Mesenteric fat pad (tissue), 1 donor: ENCODE measurements at regions not wholly inside any gene's neighbourhood (a gene's known extent, or its start where the extent isn't known, plus 50 kb on each side); places are given as distances from the start of the nearest gene placed in this dataset.
"Not testable (repeated sequence)": the region's sequence is repeated elsewhere in the genome, so short reads cannot be mapped to it uniquely, and the experiment has no call there.

Experiments
- DNase-seq: peaks from one replicate; pipeline ENCODE4 v3.0.0-alpha.2; 2020; ENCODE audit warnings: low spot score
- donor health status: DM: yes; HTN: yes; CAD: no.

- DNase-seq = no peak
Observed at GRCh38 chr21:18715606-18716005, 312.0 kb upstream of the TMPRSS15 start.

DNA sequence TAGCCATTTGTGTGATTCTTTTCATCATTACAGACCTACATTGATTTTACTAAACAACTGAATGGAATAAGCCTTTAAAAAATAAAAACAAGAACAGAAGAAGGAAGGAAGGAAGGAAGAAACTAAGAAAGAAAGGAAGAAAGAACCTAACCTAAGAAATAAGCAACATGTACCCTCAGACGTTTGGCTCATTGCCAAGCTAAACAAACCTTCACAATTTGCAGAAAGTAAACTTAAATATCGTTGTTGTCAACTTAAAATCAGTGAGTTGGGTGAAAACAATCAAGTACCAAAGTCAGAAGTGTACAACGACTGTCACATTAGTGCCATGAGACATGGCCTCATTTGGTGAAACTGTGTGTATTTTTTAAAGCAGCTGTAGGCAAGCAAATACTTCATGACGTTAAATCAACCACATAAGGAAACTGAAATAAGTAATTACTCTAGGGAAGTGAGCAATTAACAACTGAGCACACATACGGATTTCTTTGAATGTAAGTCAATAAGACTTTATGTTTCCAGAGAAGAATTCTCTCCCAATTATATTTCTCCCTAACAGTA, 313.1 kb upstream of the TMPRSS15 start:
- DNase-seq = no peak

- DNase-seq = no peak
Observed at GRCh38 chr21:18722193-18722592, 318.6 kb upstream of the TMPRSS15 start.

DNA sequence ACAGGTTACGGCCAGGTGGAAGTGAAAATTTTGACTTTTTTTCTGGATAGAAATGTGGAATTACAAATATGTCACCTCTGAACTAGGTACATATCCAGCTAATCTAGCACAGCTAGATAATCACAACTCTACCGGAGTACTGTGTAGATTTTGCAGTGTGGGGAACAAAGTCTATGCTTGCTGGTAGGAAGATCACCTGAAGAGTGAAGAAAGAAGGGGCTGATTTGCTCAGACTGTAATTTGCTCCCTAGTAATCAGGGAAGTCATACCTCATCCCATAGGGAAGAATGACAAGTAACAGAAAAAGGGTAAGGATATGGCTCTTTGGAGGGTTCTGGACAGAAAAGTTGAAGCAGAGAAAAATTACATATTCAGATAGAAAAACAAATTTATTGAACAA, 319.6 kb upstream of the TMPRSS15 start:
- no peak for DNase-seq

GRCh38 chr21:18725653-18726052, 322.1 kb upstream of the TMPRSS15 start:
- no peak for DNase-seq

DNA sequence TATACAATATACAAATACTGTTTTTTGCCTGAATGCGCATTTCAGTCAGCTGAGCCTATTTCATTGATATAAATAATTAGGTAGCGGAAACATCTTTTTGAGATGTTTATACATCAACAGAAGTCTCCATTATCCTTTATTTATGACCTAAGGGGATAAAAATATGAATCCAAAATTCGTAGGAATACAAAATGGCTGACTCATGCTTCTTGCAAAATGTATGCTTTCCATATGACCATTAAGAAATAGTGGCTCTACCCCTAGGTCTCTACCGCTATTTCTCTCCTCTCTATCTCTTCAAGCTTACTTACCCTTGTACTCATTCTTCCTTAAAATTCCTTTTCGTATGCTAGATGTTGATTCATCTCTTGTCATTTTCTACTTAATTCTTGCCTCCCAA, 338.4 kb upstream of the TMPRSS15 start:
- no peak for DNase-seq

DNA sequence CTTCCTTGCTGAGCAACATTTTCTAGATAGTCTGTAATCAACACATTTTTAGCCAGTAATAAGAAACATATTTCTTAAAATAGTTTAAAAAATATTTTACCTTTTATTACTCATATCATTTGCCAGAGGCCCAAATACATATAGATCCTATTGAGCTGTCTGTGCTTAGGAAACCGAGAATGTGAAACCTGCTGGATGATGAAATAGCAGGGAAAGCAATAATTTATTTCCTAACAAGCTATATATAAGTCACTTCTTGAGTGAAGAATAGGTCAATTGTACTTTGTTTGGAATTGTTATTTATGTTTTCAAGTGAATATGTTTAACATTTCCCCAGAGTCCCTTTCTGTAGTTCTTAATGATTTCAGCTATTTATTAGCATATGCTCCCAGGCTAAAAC, 339.9 kb upstream of the TMPRSS15 start:
- no peak for DNase-seq

DNA sequence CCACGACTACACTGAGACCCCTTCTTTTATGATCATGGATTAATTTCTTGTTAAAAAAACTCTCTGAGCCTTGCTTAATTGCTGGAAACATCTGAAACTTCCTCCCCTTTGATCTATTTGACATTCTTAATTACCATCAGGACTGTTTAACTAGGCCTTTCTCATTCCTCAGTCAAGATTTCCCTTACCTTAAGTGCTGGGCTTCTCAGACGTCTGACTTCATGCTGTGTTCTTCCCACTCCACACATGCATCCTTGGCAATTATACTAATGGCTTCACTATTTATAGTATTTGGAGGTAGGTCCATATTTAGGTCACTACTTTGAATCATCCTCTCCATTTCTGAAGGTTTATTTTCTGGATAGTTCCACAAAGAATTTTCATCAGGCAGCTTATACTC, 341.3 kb upstream of the TMPRSS15 start:
- DNase-seq = no peak

GRCh38 chr21:18752894-18753293, 349.3 kb upstream of the TMPRSS15 start:
- DNase-seq = not testable (repeated sequence)

GRCh38 chr21:18756272-18756671, 352.7 kb upstream of the TMPRSS15 start:
- not testable (repeated sequence) for DNase-seq

DNA sequence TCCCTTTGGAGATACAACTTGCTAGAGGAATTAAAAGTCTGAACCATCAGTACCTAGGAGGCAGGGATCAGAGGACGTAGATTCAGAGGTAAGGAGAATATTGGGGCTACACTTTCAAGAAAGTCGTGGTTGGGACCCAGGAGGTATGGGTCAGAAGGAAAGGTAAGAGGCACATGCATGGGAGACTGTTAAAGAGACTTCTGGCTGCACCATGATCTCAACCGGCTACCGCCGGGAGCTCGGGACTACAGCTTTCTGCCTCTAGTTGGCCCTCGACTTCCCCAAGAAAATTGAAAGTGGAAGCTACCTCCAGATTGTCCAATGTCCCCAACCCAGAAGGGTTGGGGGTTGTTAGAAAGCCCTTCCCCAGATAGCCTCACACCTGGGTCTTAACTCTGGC, 355.7 kb upstream of the TMPRSS15 start:
- DNase-seq = no peak

DNA sequence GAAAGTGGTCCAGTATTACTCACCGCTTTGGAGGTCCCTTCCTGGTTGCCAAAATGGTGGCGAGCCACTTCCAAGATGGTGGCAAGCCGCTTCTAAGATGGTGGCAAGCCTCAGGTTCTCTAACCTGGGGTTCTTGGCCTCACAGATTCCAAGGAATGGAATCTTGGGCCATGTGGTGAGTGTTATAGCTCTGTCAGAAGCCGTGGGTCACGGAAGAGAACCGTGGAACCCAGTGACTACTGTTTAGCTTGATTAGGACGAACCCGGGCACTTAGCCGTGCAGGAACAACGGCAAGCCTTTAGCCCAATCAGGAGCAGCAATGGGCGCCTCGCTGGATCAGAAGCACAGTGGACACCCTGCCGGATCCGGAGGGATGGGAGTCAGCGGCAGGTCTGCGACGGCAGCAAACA, 356.2 kb upstream of the TMPRSS15 start:
- DNase-seq = no peak

- DNase-seq = no peak
Observed at GRCh38 chr21:18760247-18760646, 356.7 kb upstream of the TMPRSS15 start.

DNA sequence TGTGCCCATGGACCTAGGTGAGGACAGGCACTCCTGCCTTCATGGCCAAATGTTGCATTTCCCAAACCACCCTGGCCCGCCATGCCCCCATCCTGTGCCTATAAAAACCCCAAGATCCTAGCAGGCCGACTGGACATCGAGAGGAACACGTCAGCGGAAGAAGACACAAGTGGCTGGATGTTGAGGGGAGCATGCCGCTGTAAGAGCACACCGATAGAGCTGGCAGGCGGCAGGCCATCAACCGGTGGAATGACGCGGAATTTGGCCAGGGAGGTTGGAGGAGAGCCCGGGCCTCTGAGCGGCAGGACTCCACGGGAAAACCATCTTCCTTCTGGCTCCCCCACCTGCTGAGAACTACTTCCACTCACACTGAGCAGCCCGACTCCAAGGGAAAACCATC, 361.1 kb upstream of the TMPRSS15 start:
- DNase-seq = no peak

- DNase-seq = no peak
Observed at GRCh38 chr21:18769599-18769998, 366.0 kb upstream of the TMPRSS15 start.

- no peak for DNase-seq
Observed at GRCh38 chr21:18771845-18772380, 368.3 kb upstream of the TMPRSS15 start.

DNA sequence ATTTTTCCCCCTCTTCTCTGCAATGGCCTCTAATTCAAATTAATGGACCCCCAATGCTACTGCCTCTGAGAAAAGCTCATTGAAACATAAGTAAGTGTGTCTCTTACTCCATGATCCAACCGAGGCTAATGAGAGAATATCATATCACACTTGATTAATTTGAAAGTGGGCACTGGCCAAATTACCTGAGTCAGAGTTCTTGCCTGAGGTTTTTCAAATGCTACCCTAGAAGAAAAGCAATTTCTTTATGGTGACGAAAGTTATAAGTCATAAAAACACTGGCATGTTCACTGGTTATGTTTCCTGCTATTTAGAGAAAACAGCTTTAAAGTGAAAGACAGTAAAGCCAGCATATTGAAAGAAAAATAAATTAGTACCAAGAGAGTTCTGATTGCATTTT, 368.8 kb upstream of the TMPRSS15 start:
- no peak for DNase-seq

GRCh38 chr21:18772897-18773296, 369.3 kb upstream of the TMPRSS15 start:
- no peak for DNase-seq

DNA sequence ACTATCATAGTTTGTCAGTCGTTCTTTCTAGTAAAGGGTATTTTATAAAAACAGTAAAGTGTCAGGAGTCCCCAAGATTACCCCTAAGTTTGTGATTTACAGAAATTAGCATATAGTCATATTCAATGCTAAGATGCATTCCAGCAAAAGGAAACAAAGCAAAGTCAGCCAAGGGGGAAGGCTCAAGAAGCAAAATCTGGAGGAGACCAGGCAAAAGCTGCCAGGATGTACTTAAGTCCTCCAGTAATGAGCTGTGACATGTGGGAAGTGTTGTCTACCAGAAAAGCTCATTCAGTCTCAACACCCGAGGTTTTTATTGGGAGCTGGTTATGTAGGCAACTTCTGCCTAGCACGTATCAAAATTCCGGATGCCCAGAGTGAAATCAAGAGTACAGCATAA, 373.4 kb upstream of the TMPRSS15 start:
- no peak for DNase-seq

DNA sequence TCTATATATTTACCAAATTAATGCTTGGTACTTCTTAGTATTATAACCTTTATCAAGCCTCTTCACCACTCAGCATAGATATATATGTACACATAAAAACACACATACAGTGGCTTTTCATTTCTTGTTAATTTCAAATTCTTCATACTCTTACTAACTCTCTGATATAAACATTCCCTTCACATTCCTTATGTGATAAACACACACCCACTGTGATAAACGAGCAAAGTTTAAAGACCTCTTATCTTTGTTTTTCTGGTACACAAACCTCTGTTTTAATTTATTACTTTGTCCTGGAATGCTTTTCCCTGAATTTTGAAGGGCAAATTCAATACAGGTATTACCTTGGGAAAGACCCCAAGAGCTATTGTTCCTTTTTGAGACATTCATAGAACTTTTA, 379.1 kb upstream of the TMPRSS15 start:
- no peak for DNase-seq

DNA sequence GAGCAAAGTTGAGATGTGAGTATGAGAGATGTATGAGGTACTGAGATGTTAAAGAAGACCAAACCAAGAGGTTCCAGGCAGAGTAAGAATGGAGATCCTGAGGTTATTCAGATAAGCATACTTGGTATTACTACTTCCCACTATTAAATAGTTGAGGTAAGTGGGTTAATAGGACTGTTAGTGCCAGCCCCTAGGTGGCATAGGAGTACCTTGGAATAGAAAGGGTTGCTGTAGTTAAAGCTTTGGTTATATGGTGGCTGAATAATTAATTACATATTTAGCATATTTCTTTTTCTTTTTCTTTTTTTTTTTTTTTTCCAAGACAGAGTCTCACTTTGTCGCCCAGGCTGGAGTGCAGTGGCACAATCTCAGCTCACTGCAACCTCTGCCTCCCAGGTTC, 397.9 kb upstream of the TMPRSS15 start:
- no peak for DNase-seq

DNA sequence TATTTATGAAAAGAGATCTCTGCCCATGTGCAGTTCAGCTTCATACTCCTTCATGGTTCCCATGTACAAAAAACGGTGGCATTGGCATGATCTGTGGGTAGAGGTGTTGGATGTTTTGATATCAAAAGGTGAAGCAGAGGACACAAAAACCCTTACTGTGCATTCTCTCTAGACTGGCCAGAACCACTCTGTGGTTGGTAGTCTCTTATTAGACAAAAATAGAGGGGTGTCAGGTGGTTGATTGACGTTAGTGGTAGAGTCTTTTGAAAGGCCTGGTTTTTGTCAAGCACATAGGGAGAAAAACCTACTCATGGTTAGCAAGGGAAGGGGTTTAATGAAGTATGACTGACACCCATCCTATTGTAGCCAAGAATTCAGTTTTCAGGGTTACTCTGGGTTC, 400.0 kb upstream of the TMPRSS15 start:
- no peak for DNase-seq

GRCh38 chr21:18810136-18810535, 406.6 kb upstream of the TMPRSS15 start:
- no peak for DNase-seq

DNA sequence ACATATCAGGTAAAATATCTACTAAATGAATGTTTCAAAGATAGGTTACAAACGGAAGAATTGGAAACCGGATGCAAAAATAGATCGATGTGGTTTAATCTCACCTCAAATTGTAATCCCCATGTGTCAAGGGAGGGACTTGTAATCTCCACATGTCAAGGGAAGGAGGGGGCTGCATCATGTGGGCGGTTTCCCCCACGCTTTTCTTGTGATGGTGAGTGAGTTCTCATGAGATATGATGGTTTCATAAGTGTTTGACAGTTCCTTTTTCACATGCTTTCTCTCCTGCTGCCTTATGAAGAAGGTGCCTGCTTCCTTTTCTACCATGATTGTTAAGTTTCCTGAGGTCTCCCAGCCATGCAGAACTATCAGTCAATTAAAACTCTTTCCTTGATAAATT, 408.7 kb upstream of the TMPRSS15 start:
- no peak for DNase-seq
